ENCODE measurements at regions not wholly inside any gene's neighbourhood (a gene's known extent, or its start where the extent isn't known, plus 50 kb on each side); places are given as distances from the start of the nearest gene placed in this dataset.

- no peak for TF ChIP-seq KLF8 (tag by site-specific recombination; IDR thresholded peaks at IDR 0.05)
- no peak for TF ChIP-seq ZFP41 (tag by site-specific recombination; IDR thresholded peaks at IDR 0.05; ENCODE audit: borderline replicate concordance)
- TF ChIP-seq ZNF138 (tag by site-specific recombination; IDR thresholded peaks at IDR 0.05; ENCODE audit: borderline replicate concordance) = no peak
- TF ChIP-seq SETDB1 (IDR thresholded peaks at IDR 0.05; ENCODE audit: insufficient read length, low read length) = no peak
- no peak for TF ChIP-seq ZNF169 (tag by site-specific recombination; IDR thresholded peaks at IDR 0.05)
- TF ChIP-seq REST (tag by site-specific recombination; IDR thresholded peaks at IDR 0.05) = no peak
Measured at GRCh38 chr3:20683910-20684309, 497.9 kb upstream of the SGO1 start.
